ENCODE measurements at regions not wholly inside any gene's neighbourhood (a gene's known extent, or its start where the extent isn't known, plus 50 kb on each side); places are given as distances from the start of the nearest gene placed in this dataset.

GRCh38 chr2:172226244-172227061 is 123.8 kb upstream of the DLX2 start:
- TF ChIP-seq EZH2 (IDR thresholded peaks at IDR 0.05; ENCODE audit: insufficient read depth, poor library complexity, severe bottlenecking) = no peak
- no peak for TF ChIP-seq EZH2phosphoT487 (IDR thresholded peaks at IDR 0.05; ENCODE audit: insufficient read depth, low read depth)

All from GM23248 (cell line).